GM12878 (cell line): ENCODE measurements at regions not wholly inside any gene's neighbourhood (a gene's known extent, or its start where the extent isn't known, plus 50 kb on each side); places are given as distances from the start of the nearest gene placed in this dataset.

Experiments used
- BHLHE40 ChIP-seq, 2 experiments: fragments of 450-650 bp in 1 of 2; IDR thresholded peaks; 2 replicates each; pipeline ENCODE4 v1.6.1; 2011 to 2017; ENCODE audit warnings: low read depth in 2 of 2, borderline replicate concordance in 1 of 2, improper control_type of control experiment in 1 of 2, low read length in 1 of 2, mild to moderate bottlenecking in 1 of 2
- EED ChIP-seq: sonication (generic); IDR thresholded peaks from 2 replicates; pipeline ENCODE4 v1.6.1; 2016; ENCODE audit warnings: antibody characterized with exemption, low read depth
- KDM1A ChIP-seq: fragments of 200-600 bp; sonication (generic); IDR thresholded peaks from 2 replicates; pipeline ENCODE4 v1.6.1; 2016; ENCODE audit warnings: borderline replicate concordance
- MAX ChIP-seq: IDR thresholded peaks from 2 replicates; pipeline ENCODE4 v1.6.1; 2012; ENCODE audit warnings: low read depth, low read length, improper control_type of control experiment
- MYC ChIP-seq: IDR thresholded peaks from 2 replicates; pipeline ENCODE4 v1.6.1; 2011; ENCODE audit warnings: mild to moderate bottlenecking, low read length, moderate library complexity, inconsistent platforms; ENCODE audit not compliant: insufficient read depth, insufficient replicate concordance, insufficient read length, severe bottlenecking
- PKNOX1 ChIP-seq: fragments of 450-650 bp; IDR thresholded peaks from 2 replicates; pipeline ENCODE4 v1.6.1; 2016; ENCODE audit warnings: mild to moderate bottlenecking
- PRDM15 ChIP-seq: fragments of 450-650 bp; formaldehyde crosslinking; IDR thresholded peaks from 2 replicates; pipeline ENCODE4 v1.4.0; 2020; ENCODE audit warnings: mild to moderate bottlenecking, moderate library complexity
- RFX5 ChIP-seq: IDR thresholded peaks from 2 replicates; pipeline ENCODE4 v1.6.1; 2011; ENCODE audit warnings: low read depth, low read length, improper control_type of control experiment
- STAT3 ChIP-seq: IDR thresholded peaks from 2 replicates; pipeline ENCODE4 v1.6.1; 2011; ENCODE audit warnings: low read depth, low read length, improper control_type of control experiment
- USF2 ChIP-seq: IDR thresholded peaks from 2 replicates; pipeline ENCODE4 v1.6.1; 2011; ENCODE audit warnings: low read depth, low read length, improper control_type of control experiment, borderline replicate concordance
- ZBTB40 ChIP-seq: fragments of 450-650 bp; IDR thresholded peaks from 2 replicates; pipeline ENCODE4 v1.6.1; 2016; ENCODE audit warnings: mild to moderate bottlenecking, moderate library complexity, borderline replicate concordance
- ZNF274 ChIP-seq: IDR thresholded peaks from one replicate; pipeline ENCODE4 v1.8.0; 2011; ENCODE audit not compliant: insufficient read length, insufficient read depth

- no peak for TF ChIP-seq ZBTB40
- no peak for TF ChIP-seq BHLHE40 (IDR thresholded peaks at IDR 0.05; ENCODE audit: borderline replicate concordance in 1 of 2, low read depth in 2 of 2, low read length in 1 of 2)
- TF ChIP-seq USF2 = no peak
- no peak for TF ChIP-seq PRDM15 (CRISPR knock-in tag)
- TF ChIP-seq MAX = no peak
- TF ChIP-seq MYC = no peak
- TF ChIP-seq EED = no peak
- no peak for TF ChIP-seq ZNF274
- no peak for TF ChIP-seq STAT3
- TF ChIP-seq KDM1A = no peak
- TF ChIP-seq PKNOX1 = no peak
- no peak for TF ChIP-seq RFX5
Measured at GRCh38 chr4:24319387-24319786, 265.0 kb downstream of the DHX15 start (continued).
